DND-41 (cell line): ENCODE measurements at regions not wholly inside any gene's neighbourhood (a gene's known extent, or its start where the extent isn't known, plus 50 kb on each side); places are given as distances from the start of the nearest gene placed in this dataset.

Source experiments
- ATAC-seq: fragments of 200-7000 bp; cut with Tn5 transposase; 3 replicates; pipeline ENCODE4 v1.9.1; 2021; ENCODE audit warnings: low read depth; ENCODE audit not compliant: insufficient read depth
- DNase-seq: peaks from one replicate; pipeline ENCODE4 v3.0.0-alpha.2; 2020
- H2AFZ ChIP-seq: 2 replicates; pipeline ENCODE4 v1.6.0; 2012; ENCODE audit warnings: low read depth, low read length
- H3K27ac ChIP-seq: 2 replicates; pipeline ENCODE4 v1.5.1; 2012; ENCODE audit warnings: low read length, inconsistent platforms
- H3K27me3 ChIP-seq: fragments of 200-600 bp; sonication (generic); 2 replicates; pipeline ENCODE4 v1.6.0; 2012; ENCODE audit warnings: low read length, mild to moderate bottlenecking, inconsistent platforms; ENCODE audit not compliant: insufficient read depth, poor library complexity
- H3K36me3 ChIP-seq: 2 replicates; pipeline ENCODE4 v1.5.1; 2012; ENCODE audit warnings: low read length, inconsistent platforms; ENCODE audit not compliant: insufficient read depth
- H3K4me1 ChIP-seq: 2 replicates; pipeline ENCODE4 v1.5.1; 2012; ENCODE audit warnings: mild to moderate bottlenecking, low read length; ENCODE audit not compliant: insufficient read depth
- H3K4me2 ChIP-seq: 2 replicates; pipeline ENCODE4 v1.6.0; 2012; ENCODE audit warnings: mild to moderate bottlenecking, moderate library complexity, low read length, inconsistent platforms; ENCODE audit not compliant: insufficient read depth
- H3K4me3 ChIP-seq, 2 experiments: fragments of 200-600 bp in 1 of 2; shearing (Covaris generic) in 1 of 2; 2 replicates each; pipeline ENCODE4 v1.5.1; 2012 to 2016; ENCODE audit warnings: inconsistent platforms in 2 of 2, low read length in 2 of 2, mild to moderate bottlenecking in 2 of 2, low read depth in 1 of 2, moderate library complexity in 1 of 2
- H3K79me2 ChIP-seq: 2 replicates; pipeline ENCODE4 v1.6.0; 2012; ENCODE audit warnings: low read length, inconsistent platforms; ENCODE audit not compliant: insufficient read depth
- H3K9ac ChIP-seq: 2 replicates; pipeline ENCODE4 v1.6.0; 2012; ENCODE audit warnings: low read depth, mild to moderate bottlenecking, inconsistent platforms, low read length, moderate library complexity
- H3K9me3 ChIP-seq: 2 replicates; pipeline ENCODE4 v1.5.1; 2012; ENCODE audit warnings: low read length, moderate library complexity, mild to moderate bottlenecking, inconsistent platforms; ENCODE audit not compliant: insufficient read depth, severe bottlenecking
- H4K20me1 ChIP-seq: 2 replicates; pipeline ENCODE4 v1.6.0; 2012; ENCODE audit warnings: low read length; ENCODE audit not compliant: insufficient read depth
- EZH2 ChIP-seq: IDR thresholded peaks from 3 replicates; pipeline ENCODE4 v1.6.1; 2012; ENCODE audit warnings: borderline replicate concordance, low read depth, mild to moderate bottlenecking, moderate library complexity, low read length, inconsistent platforms; ENCODE audit not compliant: severe bottlenecking
- TF ChIP-seq, protein P1 (sequence below): IDR thresholded peaks from 2 replicates; pipeline ENCODE4 v1.5.1; 2012; ENCODE audit warnings: borderline replicate concordance, low read length, moderate library complexity, mild to moderate bottlenecking; ENCODE audit not compliant: poor library complexity, severe bottlenecking; ENCODE audit errors: extremely low read depth

DNA sequence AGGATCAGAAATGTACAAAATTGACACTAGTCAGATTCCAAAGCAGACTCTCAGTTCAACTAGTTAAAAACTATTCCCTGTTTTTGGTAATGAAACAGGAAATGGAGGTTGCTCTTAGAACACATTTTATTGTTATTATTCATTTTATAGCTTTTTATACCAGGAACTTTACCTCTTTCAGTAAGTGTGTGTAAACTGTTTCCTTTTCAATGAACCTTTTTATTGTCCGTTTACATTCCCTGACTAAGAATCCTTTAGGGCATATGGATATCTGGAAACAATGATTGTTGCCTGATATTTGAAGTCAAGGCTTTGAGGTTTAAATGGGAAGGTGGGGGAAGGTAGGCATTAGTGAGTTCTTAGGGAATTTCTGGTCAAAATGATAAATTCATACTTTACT, 1511.4 kb downstream of the ADGRL3 start:
- Histone ChIP-seq H3K36me3 (no peaks in the 10 kb centered on the region), H3K27me3 (no peaks in the 10 kb centered on the region), H2AFZ (no peak overlapping the region), H3K79me2 (no peaks in the 10 kb centered on the region), H3K4me3 (no peak overlapping the region), H3K27ac (no peak overlapping the region), H3K4me1 (no peaks in the 10 kb centered on the region), H3K9me3 (peaks cover 2% of the 10 kb centered on the region), H4K20me1 (no peaks in the 10 kb centered on the region), H3K9ac (no peak overlapping the region), H3K4me2 (no peak overlapping the region)
- TF ChIP-seq, protein P1, sequence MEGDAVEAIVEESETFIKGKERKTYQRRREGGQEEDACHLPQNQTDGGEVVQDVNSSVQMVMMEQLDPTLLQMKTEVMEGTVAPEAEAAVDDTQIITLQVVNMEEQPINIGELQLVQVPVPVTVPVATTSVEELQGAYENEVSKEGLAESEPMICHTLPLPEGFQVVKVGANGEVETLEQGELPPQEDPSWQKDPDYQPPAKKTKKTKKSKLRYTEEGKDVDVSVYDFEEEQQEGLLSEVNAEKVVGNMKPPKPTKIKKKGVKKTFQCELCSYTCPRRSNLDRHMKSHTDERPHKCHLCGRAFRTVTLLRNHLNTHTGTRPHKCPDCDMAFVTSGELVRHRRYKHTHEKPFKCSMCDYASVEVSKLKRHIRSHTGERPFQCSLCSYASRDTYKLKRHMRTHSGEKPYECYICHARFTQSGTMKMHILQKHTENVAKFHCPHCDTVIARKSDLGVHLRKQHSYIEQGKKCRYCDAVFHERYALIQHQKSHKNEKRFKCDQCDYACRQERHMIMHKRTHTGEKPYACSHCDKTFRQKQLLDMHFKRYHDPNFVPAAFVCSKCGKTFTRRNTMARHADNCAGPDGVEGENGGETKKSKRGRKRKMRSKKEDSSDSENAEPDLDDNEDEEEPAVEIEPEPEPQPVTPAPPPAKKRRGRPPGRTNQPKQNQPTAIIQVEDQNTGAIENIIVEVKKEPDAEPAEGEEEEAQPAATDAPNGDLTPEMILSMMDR = no peak
- TF ChIP-seq EZH2 = no peak
- no peak for DNase-seq
- ATAC-seq = no peak

DNA sequence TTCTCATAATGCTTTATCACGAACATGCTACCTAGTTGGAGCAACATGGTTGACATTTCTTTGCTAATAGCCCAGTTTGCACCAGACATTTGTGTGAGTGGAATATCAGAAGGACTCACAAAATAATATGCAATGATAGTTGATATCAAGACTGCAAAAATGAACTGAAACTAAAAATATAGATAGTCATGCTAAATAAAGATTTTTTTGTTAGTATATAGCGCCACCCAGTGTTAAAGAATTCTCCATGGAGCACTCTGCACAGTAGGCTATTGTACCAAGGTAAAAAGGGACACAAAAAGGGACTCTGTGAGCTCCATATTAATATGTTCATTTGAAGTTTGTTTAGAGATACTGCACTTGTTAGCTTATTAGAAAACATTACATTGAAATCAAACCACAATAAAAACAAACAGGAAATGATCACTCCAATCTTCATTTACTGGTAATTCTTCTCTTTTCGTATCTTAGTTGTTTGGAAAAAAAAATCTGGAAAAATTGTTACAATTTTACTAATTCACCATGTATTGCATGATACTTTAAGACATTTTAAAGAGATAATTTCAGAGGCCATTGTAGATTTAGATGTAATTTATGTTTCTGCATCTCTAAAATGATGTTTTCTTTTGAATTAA, 1509.6 kb downstream of the ADGRL3 start:
- Histone ChIP-seq H3K9me3 (no peaks in the 10 kb centered on the region), H3K4me3 (no peak overlapping the region), H3K9ac (no peak overlapping the region), H3K27me3 (no peaks in the 10 kb centered on the region), H3K79me2 (no peaks in the 10 kb centered on the region), H3K36me3 (no peaks in the 10 kb centered on the region), H3K27ac (no peak overlapping the region), H3K4me2 (no peak overlapping the region), H2AFZ (no peak overlapping the region), H4K20me1 (no peaks in the 10 kb centered on the region), H3K4me1 (no peaks in the 10 kb centered on the region)
- ATAC-seq (peak; percentile 52; the same call in 1 of the 3 replicates), DNase-seq (no peak)
- TF ChIP-seq, protein P1 = peak; percentile 63
- TF ChIP-seq EZH2 = no peak

DNA sequence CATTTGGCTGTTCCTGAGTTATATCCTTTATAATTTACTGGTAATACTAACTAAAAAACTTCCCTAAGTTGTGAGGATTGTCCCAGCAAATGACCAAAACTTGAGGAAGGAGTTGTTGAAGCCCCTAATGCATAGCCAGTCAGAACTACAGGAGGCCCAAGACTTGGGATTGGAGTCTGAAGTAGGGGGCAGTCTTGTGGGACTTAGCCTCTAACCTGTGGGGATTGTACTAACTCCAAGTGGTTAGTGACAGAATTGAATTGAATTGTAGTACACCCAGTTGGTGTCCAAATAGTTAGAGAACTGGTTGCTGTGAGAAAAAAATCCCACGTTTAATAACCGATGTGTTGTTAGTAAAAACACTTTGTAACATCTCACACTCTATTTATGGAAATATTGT, 1506.3 kb downstream of the ADGRL3 start:
- DNase-seq (no peak), ATAC-seq (no peak)
- no peaks in the 10 kb centered on the region for H3K36me3 ChIP-seq
- no peak overlapping the region for H3K4me3 ChIP-seq
- H3K4me1 ChIP-seq = no peaks in the 10 kb centered on the region
- no peak overlapping the region for H3K4me2 ChIP-seq
- H4K20me1 ChIP-seq = no peaks in the 10 kb centered on the region
- H3K27me3 ChIP-seq = no peaks in the 10 kb centered on the region
- H3K9me3 ChIP-seq = no peaks in the 10 kb centered on the region
- no peak overlapping the region for H3K27ac ChIP-seq
- H3K9ac ChIP-seq = no peak overlapping the region
- H3K79me2 ChIP-seq = no peaks in the 10 kb centered on the region
- TF ChIP-seq, protein P1 = no peak
- TF ChIP-seq EZH2 = no peak
- H2AFZ ChIP-seq = no peak overlapping the region
